OCI-LY7 (cell line): ENCODE measurements at regions not wholly inside any gene's neighbourhood (a gene's known extent, or its start where the extent isn't known, plus 50 kb on each side); places are given as distances from the start of the nearest gene placed in this dataset.

Experiments
- BruUV-seq: library from RNA; stranded (reverse); fragments of 400-500 nt; replicated peaks from 2 replicates; lab custom pipeline; 2021; lab: Mats Ljungman, UMichigan
- CTCF ChIA-PET: fragments of 300-600 bp; sonication (Branson Sonifier 250); formaldehyde crosslinking; loops from one replicate; lab custom pipeline; 2022; ENCODE audit warnings: antibody characterized with exemption; ENCODE audit not compliant: unreplicated experiment; lab: Charles Lee
- POLR2A ChIA-PET: fragments of 300-600 bp; sonication (Branson Sonifier 250); formaldehyde crosslinking; loops from one replicate; lab custom pipeline; 2022; ENCODE audit warnings: antibody characterized with exemption; lab: Charles Lee
- DNase-seq: peaks from one replicate; pipeline ENCODE4 v3.0.0-alpha.2; 2015; ENCODE audit warnings: low spot score
- H2AFZ ChIP-seq: fragments of 200-600 bp; sonication (generic), shearing (Covaris generic); 2 replicates; pipeline ENCODE4 v1.6.1; 2014; ENCODE audit warnings: mild to moderate bottlenecking, antibody characterized with exemption, low read length, moderate library complexity
- H3K27ac ChIP-seq: fragments of 200-600 bp; sonication (generic); 2 replicates; pipeline ENCODE4 v1.5.1; 2014; ENCODE audit warnings: mixed run types, low read depth, mild to moderate bottlenecking, moderate library complexity, low read length, inconsistent platforms; ENCODE audit not compliant: poor library complexity, severe bottlenecking
- H3K36me3 ChIP-seq: fragments of 200-600 bp; sonication (generic); 2 replicates; pipeline ENCODE4 v1.6.1; 2014; ENCODE audit warnings: mild to moderate bottlenecking, antibody characterized with exemption, low read length, moderate library complexity, mixed read lengths; ENCODE audit not compliant: insufficient read depth
- H3K4me1 ChIP-seq: fragments of 200-600 bp; sonication (generic); 2 replicates; pipeline ENCODE4 v1.5.1; 2014; ENCODE audit warnings: mild to moderate bottlenecking, low read length; ENCODE audit not compliant: insufficient read depth, poor library complexity, severe bottlenecking
- H3K4me2 ChIP-seq: fragments of 200-600 bp; sonication (generic); 2 replicates; pipeline ENCODE4 v1.6.1; 2014; ENCODE audit warnings: mild to moderate bottlenecking, low read length
- H3K4me3 ChIP-seq: fragments of 200-600 bp; sonication (generic); 2 replicates; pipeline ENCODE4 v1.5.1; 2014; ENCODE audit warnings: mild to moderate bottlenecking, low read depth, low read length; ENCODE audit not compliant: poor library complexity, severe bottlenecking
- H3K79me2 ChIP-seq: fragments of 200-600 bp; sonication (generic); 2 replicates; pipeline ENCODE4 v1.6.1; 2016; ENCODE audit warnings: low read depth, mild to moderate bottlenecking, low read length, moderate library complexity, mixed read lengths; ENCODE audit not compliant: insufficient read depth
- H3K9me2 ChIP-seq: fragments of 200-600 bp; sonication (generic); 2 replicates; pipeline ENCODE4 v1.6.1; 2016; ENCODE audit warnings: mild to moderate bottlenecking, low read length, mixed read lengths; ENCODE audit not compliant: insufficient read depth
- H3K9me3 ChIP-seq: fragments of 200-600 bp; sonication (generic); 2 replicates; pipeline ENCODE4 v1.6.1; 2014; ENCODE audit warnings: mild to moderate bottlenecking, mixed run types, low read length, mixed read lengths
- H4K20me1 ChIP-seq: fragments of 200-600 bp; sonication (generic); 2 replicates; pipeline ENCODE4 v1.6.1; 2014; ENCODE audit warnings: mild to moderate bottlenecking, antibody characterized with exemption, low read length, moderate library complexity, mixed read lengths; ENCODE audit not compliant: insufficient read depth
- EZH2phosphoT487 ChIP-seq: fragments of 200-600 bp; sonication (generic); IDR thresholded peaks from 2 replicates; pipeline ENCODE4 v1.6.1; 2018; ENCODE audit warnings: low read depth, borderline replicate concordance, mild to moderate bottlenecking, mixed run types, antibody characterized with exemption, low read length, moderate library complexity, mixed read lengths
- intact Hi-C: fragments of 100-400 bp; cut with micrococcal nuclease; formaldehyde crosslinking; loops from one replicate; pipeline ENCODE4 v1.10.0; 2022; ENCODE audit not compliant: unreplicated experiment
- TF ChIP-seq, protein P1 (sequence below): fragments of 200-600 bp; sonication (generic); conservative IDR thresholded peaks from 2 replicates; pipeline ENCODE4 v1.5.1; 2014; ENCODE audit warnings: mild to moderate bottlenecking, antibody characterized with exemption, low read length, moderate library complexity, mixed read lengths

DNA sequence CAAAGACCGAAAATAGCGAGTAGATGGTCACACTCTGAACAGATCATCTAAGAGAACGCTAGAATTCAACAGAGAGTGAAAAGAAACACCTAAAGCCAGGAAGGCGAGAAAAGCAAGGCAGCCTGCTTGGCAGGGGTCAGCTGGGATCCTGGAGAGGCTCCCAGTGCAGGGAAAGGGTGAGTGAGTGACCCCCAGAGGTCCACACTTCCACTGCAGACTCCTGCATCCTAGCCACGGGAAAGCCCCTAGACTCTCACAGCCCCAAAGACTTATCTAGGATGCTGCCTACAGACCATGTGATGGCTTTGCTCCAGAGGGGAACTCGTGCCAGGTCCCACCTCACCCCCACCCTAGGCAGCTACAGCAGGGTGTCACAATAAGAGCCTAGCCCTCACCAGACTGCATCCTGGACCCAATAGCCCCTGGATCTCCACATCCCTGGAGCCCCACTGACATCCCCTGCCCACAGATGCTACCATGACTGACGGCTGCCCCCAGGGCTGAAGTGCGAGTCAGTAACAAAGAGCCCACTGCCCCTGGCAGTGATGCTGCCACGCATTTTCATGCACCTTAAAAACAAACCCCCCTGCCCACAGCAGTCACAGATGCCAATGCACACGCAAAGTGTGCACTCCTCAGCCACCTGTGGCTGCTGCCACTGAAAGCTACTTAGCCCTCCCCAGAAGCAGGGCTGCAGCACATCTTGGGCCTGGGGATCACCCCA, 62.2 kb downstream of the PSMG1 start:
- H2AFZ ChIP-seq, result no peak overlapping the region
- intact Hi-C loops, result no loop called here
- no peaks in the 10 kb centered on the region for H4K20me1 ChIP-seq
- H3K4me1 ChIP-seq, result no peaks in the 10 kb centered on the region
- ChIA-PET CTCF (no interaction called here), POLR2A (no interaction called here)
- TF ChIP-seq, protein P1, sequence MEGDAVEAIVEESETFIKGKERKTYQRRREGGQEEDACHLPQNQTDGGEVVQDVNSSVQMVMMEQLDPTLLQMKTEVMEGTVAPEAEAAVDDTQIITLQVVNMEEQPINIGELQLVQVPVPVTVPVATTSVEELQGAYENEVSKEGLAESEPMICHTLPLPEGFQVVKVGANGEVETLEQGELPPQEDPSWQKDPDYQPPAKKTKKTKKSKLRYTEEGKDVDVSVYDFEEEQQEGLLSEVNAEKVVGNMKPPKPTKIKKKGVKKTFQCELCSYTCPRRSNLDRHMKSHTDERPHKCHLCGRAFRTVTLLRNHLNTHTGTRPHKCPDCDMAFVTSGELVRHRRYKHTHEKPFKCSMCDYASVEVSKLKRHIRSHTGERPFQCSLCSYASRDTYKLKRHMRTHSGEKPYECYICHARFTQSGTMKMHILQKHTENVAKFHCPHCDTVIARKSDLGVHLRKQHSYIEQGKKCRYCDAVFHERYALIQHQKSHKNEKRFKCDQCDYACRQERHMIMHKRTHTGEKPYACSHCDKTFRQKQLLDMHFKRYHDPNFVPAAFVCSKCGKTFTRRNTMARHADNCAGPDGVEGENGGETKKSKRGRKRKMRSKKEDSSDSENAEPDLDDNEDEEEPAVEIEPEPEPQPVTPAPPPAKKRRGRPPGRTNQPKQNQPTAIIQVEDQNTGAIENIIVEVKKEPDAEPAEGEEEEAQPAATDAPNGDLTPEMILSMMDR, result no peak
- TF ChIP-seq EZH2phosphoT487, result no peak
- H3K4me2 ChIP-seq, result no peak overlapping the region
- BruUV-seq, result no TSS peak
- DNase-seq, result no peak
- no peak overlapping the region for H3K27ac ChIP-seq
- no peaks in the 10 kb centered on the region for H3K9me2 ChIP-seq
- no peaks in the 10 kb centered on the region for H3K36me3 ChIP-seq
- no peaks in the 10 kb centered on the region for H3K9me3 ChIP-seq
- H3K4me3 ChIP-seq, result no peak overlapping the region
- H3K79me2 ChIP-seq, result no peaks in the 10 kb centered on the region

DNA sequence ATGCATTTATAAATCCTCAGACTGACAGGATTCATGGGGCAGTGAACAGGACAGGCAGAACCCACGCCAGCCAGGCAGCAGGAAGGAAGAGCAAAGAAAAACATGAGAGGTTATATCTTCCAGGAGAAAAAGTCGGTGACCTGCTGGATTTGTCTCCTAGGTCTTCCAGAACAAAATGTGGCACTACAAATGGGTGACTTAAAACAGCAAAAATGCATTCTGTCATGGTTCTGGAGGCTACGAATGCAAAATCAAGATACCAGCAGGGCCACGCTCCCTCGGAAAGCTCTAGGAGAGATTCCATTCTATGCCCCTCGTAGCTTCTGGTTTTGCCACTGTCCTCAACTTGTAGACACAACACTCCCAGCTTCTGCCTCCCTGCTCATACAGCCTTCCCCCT, 63.4 kb downstream of the PSMG1 start:
- H3K4me1 ChIP-seq, result no peaks in the 10 kb centered on the region
- ChIA-PET CTCF (interaction anchor here (0.6 kb wide), 1 partner anchor 428 kb away, joined by 3 read pairs; no protein-coding TSS in a partner anchor), POLR2A (no interaction called here)
- no peak overlapping the region for H3K4me3 ChIP-seq
- no peak for DNase-seq
- H3K4me2 ChIP-seq, result no peak overlapping the region
- BruUV-seq, result no TSS peak
- H3K9me3 ChIP-seq, result no peaks in the 10 kb centered on the region
- H3K27ac ChIP-seq, result no peak overlapping the region
- H3K9me2 ChIP-seq, result no peaks in the 10 kb centered on the region
- H4K20me1 ChIP-seq, result no peaks in the 10 kb centered on the region
- H3K36me3 ChIP-seq, result no peaks in the 10 kb centered on the region
- intact Hi-C loops, result no loop called here
- no peaks in the 10 kb centered on the region for H3K79me2 ChIP-seq
- H2AFZ ChIP-seq, result no peak overlapping the region
- no peak for TF ChIP-seq EZH2phosphoT487
- TF ChIP-seq, protein P1, result no peak

DNA sequence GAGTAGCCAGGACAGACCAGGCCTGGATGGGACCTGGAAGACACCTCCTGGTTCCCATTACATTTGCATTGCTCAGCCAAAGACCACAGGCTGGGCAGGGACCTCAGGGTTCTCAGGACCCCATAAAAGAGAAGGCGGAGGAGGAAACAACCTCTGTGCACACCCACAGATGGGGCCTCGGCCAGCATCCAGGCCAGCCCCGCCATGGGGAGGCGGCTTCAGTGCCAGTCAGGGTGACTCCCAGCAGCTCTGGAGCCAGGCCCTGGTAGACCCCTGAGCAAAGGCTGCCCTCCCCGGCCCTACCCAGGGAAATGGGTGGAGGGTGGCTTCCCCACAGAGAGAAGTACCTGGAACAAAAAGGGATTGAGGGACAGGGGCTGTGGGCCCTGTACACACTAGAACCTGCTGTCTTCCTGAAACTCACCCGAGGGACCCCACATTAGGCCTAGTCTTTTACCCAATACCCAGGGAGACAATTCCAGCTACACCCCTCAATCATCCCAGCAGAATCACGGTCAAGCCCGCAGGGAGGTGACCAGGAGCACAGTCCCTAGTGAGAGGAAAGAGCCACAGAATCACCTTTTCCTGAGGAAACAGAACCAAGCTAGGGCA, 64.5 kb downstream of the PSMG1 start:
- H4K20me1 ChIP-seq, result no peaks in the 10 kb centered on the region
- CTCF ChIA-PET, result no interaction called here
- POLR2A ChIA-PET, result interaction anchor here (0.7 kb wide), 1 partner anchor 384 kb away, joined by 4 read pairs; no protein-coding TSS in a partner anchor
- intact Hi-C loops, result no loop called here
- no peaks in the 10 kb centered on the region for H3K9me2 ChIP-seq
- no peaks in the 10 kb centered on the region for H3K79me2 ChIP-seq
- H3K36me3 ChIP-seq, result no peaks in the 10 kb centered on the region
- DNase-seq, result no peak
- no peak overlapping the region for H2AFZ ChIP-seq
- no peak overlapping the region for H3K4me3 ChIP-seq
- no peak overlapping the region for H3K4me2 ChIP-seq
- no TSS peak for BruUV-seq
- H3K27ac ChIP-seq, result no peak overlapping the region
- TF ChIP-seq, protein P1, result no peak
- no peak for TF ChIP-seq EZH2phosphoT487
- no peaks in the 10 kb centered on the region for H3K9me3 ChIP-seq
- H3K4me1 ChIP-seq, result no peaks in the 10 kb centered on the region
